ENCODE measurements at regions not wholly inside any gene's neighbourhood (a gene's known extent, or its start where the extent isn't known, plus 50 kb on each side); places are given as distances from the start of the nearest gene placed in this dataset.

- H3K4me3 ChIP-seq (ENCODE audit: low read depth, low read length) = no peak overlapping the region
- no peak for DNase-seq (ENCODE audit: low read depth, low spot score)
- TF ChIP-seq CTCF (IDR thresholded peaks at IDR 0.05; ENCODE audit: insufficient read depth, low read length, missing control alignments) = no peak
- CTCF ChIA-PET = no interaction called here
- POLR2A ChIA-PET = no interaction called here
Measured at GRCh38 chr6:104268389-104268788, 591.3 kb downstream of the HACE1 start.

- no peak for TF ChIP-seq CTCF (IDR thresholded peaks at IDR 0.05; ENCODE audit: insufficient read depth, low read length, missing control alignments)
- DNase-seq (ENCODE audit: low read depth, low spot score) = no peak
- ChIA-PET CTCF (no interaction called here), POLR2A (no interaction called here)
- H3K4me3 ChIP-seq (ENCODE audit: low read depth, low read length) = no peak overlapping the region
Measured at GRCh38 chr6:104266922-104267321, 592.8 kb downstream of the HACE1 start.

- TF ChIP-seq CTCF (IDR thresholded peaks at IDR 0.05; ENCODE audit: insufficient read depth, low read length, missing control alignments) = no peak
- CTCF ChIA-PET = no interaction called here
- H3K4me3 ChIP-seq (ENCODE audit: low read depth, low read length) = no peak overlapping the region
- POLR2A ChIA-PET = no interaction called here
- DNase-seq (ENCODE audit: low read depth, low spot score) = no peak
Measured at GRCh38 chr6:104256646-104257045, 603.1 kb downstream of the HACE1 start.

GRCh38 chr6:104253236-104253635 is 606.5 kb downstream of the HACE1 start:
- no peak for TF ChIP-seq CTCF (IDR thresholded peaks at IDR 0.05; ENCODE audit: insufficient read depth, low read length, missing control alignments)
- ChIA-PET POLR2A (no interaction called here), CTCF (no interaction called here)
- DNase-seq (ENCODE audit: low read depth, low spot score) = no peak
- no peak overlapping the region for H3K4me3 ChIP-seq (ENCODE audit: low read depth, low read length)

GRCh38 chr6:104252276-104252675 is 607.4 kb downstream of the HACE1 start:
- no peak overlapping the region for H3K4me3 ChIP-seq (ENCODE audit: low read depth, low read length)
- CTCF ChIA-PET = no interaction called here
- POLR2A ChIA-PET = no interaction called here
- DNase-seq (ENCODE audit: low read depth, low spot score) = no peak
- no peak for TF ChIP-seq CTCF (IDR thresholded peaks at IDR 0.05; ENCODE audit: insufficient read depth, low read length, missing control alignments)

GRCh38 chr6:104251651-104252050 is 608.1 kb downstream of the HACE1 start:
- POLR2A ChIA-PET = no interaction called here
- CTCF ChIA-PET = no interaction called here
- no peak overlapping the region for H3K4me3 ChIP-seq (ENCODE audit: low read depth, low read length)
- TF ChIP-seq CTCF (IDR thresholded peaks at IDR 0.05; ENCODE audit: insufficient read depth, low read length, missing control alignments) = no peak
- no peak for DNase-seq (ENCODE audit: low read depth, low spot score)
